HUES48 (cell line): ENCODE measurements at regions not wholly inside any gene's neighbourhood (a gene's known extent, or its start where the extent isn't known, plus 50 kb on each side); places are given as distances from the start of the nearest gene placed in this dataset.

Source experiments
- H3K27ac ChIP-seq: one replicate; pipeline ENCODE4 v1.7.0; 2013; ENCODE audit warnings: low read depth, low read length, inconsistent platforms
- H3K27me3 ChIP-seq: 2 replicates; pipeline ENCODE4 v1.6.1; 2013; ENCODE audit warnings: mild to moderate bottlenecking, low read length; ENCODE audit not compliant: control insufficient read depth, insufficient read depth
- H3K36me3 ChIP-seq: 2 replicates; pipeline ENCODE4 v1.6.1; 2013; ENCODE audit warnings: low read length; ENCODE audit not compliant: control insufficient read depth, insufficient read depth
- H3K4me1 ChIP-seq: 2 replicates; pipeline ENCODE4 v1.6.1; 2013; ENCODE audit warnings: mild to moderate bottlenecking, low read length; ENCODE audit not compliant: control insufficient read depth, insufficient read depth
- H3K4me3 ChIP-seq: 2 replicates; pipeline ENCODE4 v1.5.1; 2013; ENCODE audit warnings: mild to moderate bottlenecking, low read depth, low read length
- H3K9ac ChIP-seq: 2 replicates; pipeline ENCODE4 v1.6.1; 2013; ENCODE audit warnings: mild to moderate bottlenecking, low read depth, low read length, moderate library complexity
- H3K9me3 ChIP-seq: 2 replicates; pipeline ENCODE4 v1.6.1; 2013; ENCODE audit warnings: low read length; ENCODE audit not compliant: control insufficient read depth, insufficient read depth

DNA sequence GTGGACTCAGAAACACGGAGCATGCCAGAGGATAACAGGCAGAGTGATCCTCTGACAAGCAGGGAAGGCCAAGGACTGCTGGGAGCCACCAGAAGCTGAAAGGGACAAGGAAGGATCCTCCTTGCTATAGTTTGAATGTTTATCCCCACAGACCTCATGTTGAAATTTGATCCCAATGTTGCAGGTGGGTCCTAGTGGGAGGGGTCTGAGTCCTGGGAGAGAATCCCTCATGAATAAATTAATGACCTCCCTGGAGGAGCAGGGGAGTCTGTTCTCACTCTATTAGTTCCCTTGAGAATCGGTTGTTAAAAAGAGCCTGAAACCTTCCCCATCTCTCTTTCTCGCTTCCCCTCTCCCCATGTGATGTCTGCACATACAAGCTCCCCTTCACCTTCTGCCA is 124.4 kb downstream of the FBXO15 start:
- no peaks in the 10 kb centered on the region for H3K27me3 ChIP-seq

DNA sequence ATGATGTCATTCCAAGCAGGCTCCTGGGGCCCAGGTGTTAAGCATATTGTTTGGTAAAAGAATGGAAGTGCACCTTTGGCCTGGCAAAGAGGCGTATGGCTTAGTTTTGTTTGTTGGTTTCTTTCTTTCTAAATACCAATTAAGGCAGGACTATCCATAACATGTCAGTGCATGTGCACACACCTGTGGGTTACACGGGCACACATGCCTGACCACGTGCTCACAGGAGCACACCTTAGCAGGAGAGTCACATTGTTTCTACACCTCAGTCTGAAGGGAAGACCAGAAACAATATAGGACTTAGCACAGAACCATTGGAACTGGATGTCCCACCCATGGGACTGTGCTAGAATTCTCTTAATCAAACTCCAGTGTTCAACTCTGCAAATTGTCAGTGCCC is 127.8 kb downstream of the FBXO15 start:
- H3K27me3 ChIP-seq, result no peaks in the 10 kb centered on the region
- no peaks in the 10 kb centered on the region for H3K9me3 ChIP-seq
- H3K27ac ChIP-seq, result no peak overlapping the region
- no peaks in the 10 kb centered on the region for H3K36me3 ChIP-seq
- H3K4me3 ChIP-seq, result no peak overlapping the region
- no peak overlapping the region for H3K9ac ChIP-seq
- peaks cover 10% of the 10 kb centered on the region for H3K4me1 ChIP-seq

More for the DNA sequence above, 124.4 kb downstream of the FBXO15 start:
- no peaks in the 10 kb centered on the region for H3K36me3 ChIP-seq
- no peak overlapping the region for H3K27ac ChIP-seq
- no peak overlapping the region for H3K9ac ChIP-seq
- no peak overlapping the region for H3K4me3 ChIP-seq
- H3K9me3 ChIP-seq, result no peaks in the 10 kb centered on the region
- peaks cover 10% of the 10 kb centered on the region for H3K4me1 ChIP-seq

DNA sequence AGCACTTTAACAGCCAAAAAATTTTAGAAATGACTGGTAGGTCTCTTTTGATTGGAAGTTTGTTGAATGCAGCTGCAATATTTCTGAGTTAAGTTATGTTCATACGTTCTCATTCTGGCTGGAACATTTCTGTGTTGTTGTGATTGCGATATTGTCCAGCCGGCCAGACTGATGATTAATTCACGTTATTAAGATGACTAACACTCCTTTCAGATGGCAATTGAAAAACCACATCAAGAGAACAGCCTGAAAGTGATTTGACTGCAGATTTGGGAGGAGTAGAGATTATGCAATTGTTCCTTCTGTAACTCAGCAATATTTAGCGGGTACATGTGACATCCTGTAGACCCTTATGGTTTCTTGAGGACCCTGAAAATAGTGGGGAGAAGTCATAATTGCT is 133.7 kb downstream of the FBXO15 start:
- Histone ChIP-seq H3K9ac (no peak overlapping the region), H3K4me1 (no peaks in the 10 kb centered on the region), H3K9me3 (no peaks in the 10 kb centered on the region), H3K27me3 (no peaks in the 10 kb centered on the region), H3K4me3 (no peak overlapping the region), H3K27ac (no peak overlapping the region), H3K36me3 (no peaks in the 10 kb centered on the region)

DNA sequence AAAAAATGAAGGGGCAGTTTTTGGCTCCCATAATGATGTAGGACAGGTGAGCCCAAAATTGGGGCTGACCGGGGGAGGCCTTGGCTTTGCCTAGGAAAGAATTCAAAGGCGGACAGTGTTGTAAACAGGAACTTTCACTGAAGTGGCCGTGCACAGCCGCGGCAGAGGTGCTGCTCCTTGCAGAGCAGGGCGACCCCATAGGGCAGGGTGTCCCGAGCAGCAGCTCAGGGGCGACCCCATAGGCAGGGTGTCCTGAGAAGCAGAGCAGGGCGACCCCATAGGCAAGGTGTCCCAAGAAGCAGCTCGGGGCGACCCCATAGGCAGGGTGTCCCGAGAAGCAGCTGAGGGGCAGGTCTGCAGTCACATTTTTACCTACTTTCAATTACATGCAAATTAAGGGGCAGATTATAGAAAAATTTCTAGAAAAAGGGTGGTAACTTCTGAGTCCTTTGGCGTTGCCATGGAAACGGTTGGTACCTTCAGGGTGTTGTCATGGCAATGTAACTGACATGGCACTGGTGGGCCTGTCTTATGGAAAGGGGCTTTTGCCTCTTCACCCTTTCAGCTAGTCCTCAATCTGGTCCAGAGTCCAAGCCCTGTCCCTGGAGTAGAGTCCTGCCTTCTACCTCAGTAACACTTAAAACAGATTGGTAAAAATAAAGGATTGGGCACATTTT is 134.5 kb downstream of the FBXO15 start:
- Histone ChIP-seq H3K36me3 (no peaks in the 10 kb centered on the region), H3K27me3 (no peaks in the 10 kb centered on the region), H3K9me3 (no peaks in the 10 kb centered on the region), H3K4me1 (no peaks in the 10 kb centered on the region), H3K9ac (no peak overlapping the region), H3K4me3 (no peak overlapping the region), H3K27ac (no peak overlapping the region)

DNA sequence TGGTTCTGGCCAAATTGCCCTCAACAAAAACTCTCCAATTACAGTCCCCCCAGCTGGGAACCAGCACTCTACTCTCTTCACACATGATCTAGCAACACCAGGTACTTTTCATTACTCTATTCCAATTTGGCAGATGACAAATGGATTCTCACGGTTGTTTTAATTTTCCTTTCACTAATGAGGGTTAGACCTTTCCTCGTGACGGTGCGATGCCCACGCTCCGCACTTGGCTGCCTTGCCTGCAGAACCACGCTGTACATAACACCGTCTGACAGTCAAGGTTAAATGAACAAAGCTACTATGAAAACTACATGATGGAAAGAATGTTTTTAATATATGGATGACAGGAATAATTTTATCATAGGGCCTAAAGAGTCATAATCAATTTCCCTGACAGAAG is 141.5 kb downstream of the FBXO15 start:
- H3K9ac ChIP-seq, result no peak overlapping the region
- H3K36me3 ChIP-seq, result no peaks in the 10 kb centered on the region
- H3K27ac ChIP-seq, result no peak overlapping the region
- H3K4me1 ChIP-seq, result no peaks in the 10 kb centered on the region
- no peaks in the 10 kb centered on the region for H3K27me3 ChIP-seq
- no peaks in the 10 kb centered on the region for H3K9me3 ChIP-seq
- H3K4me3 ChIP-seq, result no peak overlapping the region

DNA sequence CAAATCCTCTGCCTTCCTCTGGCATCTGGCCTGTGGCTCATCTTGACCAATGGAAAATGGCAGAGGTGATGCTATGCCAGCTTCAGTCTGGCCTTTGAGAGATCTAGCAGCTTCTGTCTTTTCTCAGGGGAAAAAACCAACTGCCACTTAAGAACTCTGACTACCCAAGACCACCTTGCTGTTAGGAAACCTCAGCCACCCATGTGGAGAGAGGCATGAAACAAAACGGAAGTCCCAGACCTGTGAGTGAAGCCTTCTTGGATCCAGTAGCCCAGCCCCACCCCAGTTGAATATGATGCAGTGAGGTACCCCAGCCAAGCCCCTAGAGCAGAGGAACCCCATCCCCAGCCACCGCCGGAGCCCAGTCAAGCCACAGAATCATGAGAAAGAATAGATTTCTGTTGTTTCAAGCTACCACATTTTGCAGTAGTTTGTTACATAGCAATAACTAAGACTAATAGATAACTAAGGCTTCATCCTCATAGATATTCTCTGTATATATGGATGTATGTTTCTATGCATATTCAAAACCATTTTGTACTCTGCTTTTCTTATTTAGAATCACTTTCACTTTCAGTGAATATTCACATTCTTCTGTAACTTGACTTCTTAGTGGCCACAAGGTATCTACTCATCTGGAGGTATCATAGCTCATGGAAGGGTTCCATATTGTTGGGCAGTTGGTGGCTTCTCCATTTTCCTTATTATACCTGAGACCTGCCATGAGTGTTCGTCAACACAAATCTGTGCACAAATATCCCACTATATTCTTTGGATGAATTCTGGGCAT is 142.1 kb downstream of the FBXO15 start:
- no peaks in the 10 kb centered on the region for H3K4me1 ChIP-seq
- no peaks in the 10 kb centered on the region for H3K9me3 ChIP-seq
- no peaks in the 10 kb centered on the region for H3K36me3 ChIP-seq
- no peak overlapping the region for H3K27ac ChIP-seq
- H3K9ac ChIP-seq, result no peak overlapping the region
- H3K4me3 ChIP-seq, result no peak overlapping the region
- no peaks in the 10 kb centered on the region for H3K27me3 ChIP-seq

DNA sequence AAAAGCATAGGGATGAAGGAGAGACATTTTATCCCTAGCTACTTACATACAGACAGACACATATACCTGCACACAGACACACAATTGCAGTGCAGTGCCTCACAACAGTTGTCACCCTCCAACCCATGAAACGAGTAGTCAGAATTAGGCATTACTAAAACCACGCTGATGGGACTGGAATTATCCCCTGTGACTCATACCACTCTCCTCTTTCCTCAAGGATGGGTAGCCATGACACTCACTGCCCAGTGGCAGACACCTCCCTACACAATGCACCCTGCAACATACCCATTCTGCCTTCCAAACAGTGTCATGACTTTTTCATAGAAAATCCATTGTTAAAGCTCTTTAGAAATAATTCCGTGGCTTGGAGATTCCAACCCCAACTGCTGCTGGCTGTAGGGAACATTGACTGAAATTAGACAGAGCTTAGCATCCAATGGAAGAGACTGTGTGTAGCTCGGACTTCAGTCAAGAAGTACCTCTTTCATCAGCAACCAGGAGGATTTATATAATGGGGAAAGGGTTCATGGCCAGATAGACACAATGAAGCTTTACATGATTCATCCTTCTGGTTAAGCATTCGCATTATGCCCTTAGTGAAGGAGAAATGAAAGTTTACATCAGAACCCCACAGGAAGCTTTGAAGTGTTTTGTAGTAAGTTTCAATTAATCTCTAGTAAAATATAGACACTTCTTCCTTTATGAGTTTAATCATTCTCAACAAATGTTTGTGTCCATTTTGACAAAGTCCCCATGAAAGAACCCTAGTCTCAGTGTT is 155.2 kb downstream of the FBXO15 start:
- no peak overlapping the region for H3K9ac ChIP-seq
- no peaks in the 10 kb centered on the region for H3K27me3 ChIP-seq
- no peaks in the 10 kb centered on the region for H3K4me1 ChIP-seq
- H3K9me3 ChIP-seq, result no peaks in the 10 kb centered on the region; the same call in 1 of the 2 replicates
- H3K4me3 ChIP-seq, result no peak overlapping the region
- H3K36me3 ChIP-seq, result no peaks in the 10 kb centered on the region
- no peak overlapping the region for H3K27ac ChIP-seq

DNA sequence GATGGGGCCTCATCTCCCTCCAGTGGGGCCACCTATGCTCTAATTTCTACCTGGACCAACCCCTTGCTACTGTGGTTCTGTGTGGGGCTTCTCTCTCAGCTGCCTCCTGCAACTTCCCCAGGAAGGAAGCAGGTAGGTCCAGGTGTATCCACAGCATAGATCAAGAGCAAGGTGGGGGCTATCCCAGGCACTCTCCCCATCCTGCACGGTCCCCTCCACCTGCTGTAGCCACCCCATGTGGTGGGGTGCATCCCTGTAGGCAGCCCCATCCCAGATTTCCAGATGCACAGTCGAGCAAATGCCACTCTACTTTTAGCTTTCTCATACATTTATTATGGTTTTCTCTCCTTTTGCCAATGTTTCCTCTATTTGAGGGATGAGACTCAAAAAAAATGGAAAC is 156.1 kb downstream of the FBXO15 start:
- Histone ChIP-seq H3K36me3 (no peaks in the 10 kb centered on the region), H3K27ac (no peak overlapping the region), H3K9me3 (no peaks in the 10 kb centered on the region; the same call in 1 of the 2 replicates), H3K4me1 (no peaks in the 10 kb centered on the region), H3K4me3 (no peak overlapping the region), H3K9ac (no peak overlapping the region), H3K27me3 (no peaks in the 10 kb centered on the region)

DNA sequence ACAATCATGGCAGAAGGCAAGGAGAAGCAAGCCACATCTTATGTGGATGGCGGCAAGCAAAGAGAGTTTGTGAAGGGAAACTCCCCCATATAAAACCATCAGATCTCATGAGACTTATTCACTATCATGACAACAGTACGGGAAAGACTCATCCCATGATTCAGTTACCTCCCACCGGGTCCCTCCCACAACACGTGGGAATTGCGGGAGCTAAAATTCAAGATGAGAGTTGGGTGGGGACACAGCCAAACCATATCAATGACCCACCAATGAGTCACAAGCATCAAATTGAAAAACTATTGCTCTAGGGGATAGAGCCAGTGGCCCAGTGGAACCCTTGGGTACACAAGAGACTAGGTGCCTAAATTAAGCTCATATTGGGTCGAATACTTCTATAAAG is 157.4 kb downstream of the FBXO15 start:
- H3K27ac ChIP-seq, result no peak overlapping the region
- no peak overlapping the region for H3K9ac ChIP-seq
- H3K36me3 ChIP-seq, result no peaks in the 10 kb centered on the region
- H3K9me3 ChIP-seq, result no peaks in the 10 kb centered on the region; the same call in 1 of the 2 replicates
- no peaks in the 10 kb centered on the region for H3K4me1 ChIP-seq
- no peaks in the 10 kb centered on the region for H3K27me3 ChIP-seq
- H3K4me3 ChIP-seq, result no peak overlapping the region

DNA sequence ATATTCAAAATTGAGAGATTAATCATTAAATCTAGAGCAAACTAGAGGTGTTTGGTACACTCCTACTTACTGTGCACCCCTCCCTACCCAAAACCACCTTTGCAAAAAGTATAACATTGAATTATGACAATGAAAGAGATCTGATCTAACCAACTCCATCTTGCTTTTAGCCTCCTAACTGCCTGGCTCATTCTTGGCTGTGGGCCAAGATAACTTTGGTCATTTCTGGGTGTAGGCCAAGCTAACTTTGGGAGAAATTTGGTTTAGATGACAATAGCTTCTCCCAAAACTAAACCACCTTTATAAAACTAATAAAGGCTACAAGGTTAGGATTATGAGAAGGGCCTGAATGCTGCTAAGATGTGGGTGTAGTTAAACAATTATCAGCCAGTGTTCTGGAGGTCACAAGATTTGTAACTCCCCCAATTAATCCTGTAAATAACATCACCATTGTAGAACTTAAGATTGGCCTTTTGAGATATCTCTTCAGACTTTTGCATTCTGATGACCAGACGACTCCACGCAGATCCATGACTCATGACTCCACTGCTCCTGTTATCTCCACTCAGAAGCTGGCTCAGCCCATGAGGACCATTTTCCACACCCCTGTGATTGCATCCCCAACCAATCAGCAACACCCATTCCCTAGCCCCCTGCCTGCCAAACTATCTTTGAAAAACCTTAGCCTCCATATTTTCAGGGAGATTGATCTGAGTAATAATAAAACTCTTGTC is 160.2 kb downstream of the FBXO15 start:
- Histone ChIP-seq H3K27me3 (no peaks in the 10 kb centered on the region), H3K9ac (no peak overlapping the region), H3K9me3 (no peaks in the 10 kb centered on the region; the same call in 1 of the 2 replicates), H3K36me3 (no peaks in the 10 kb centered on the region), H3K4me1 (no peaks in the 10 kb centered on the region), H3K27ac (no peak overlapping the region), H3K4me3 (no peak overlapping the region)
